Activated naive CD8-positive, alpha-beta T cell treated with anti-CD3 and anti-CD28 coated beads, Interleukin-2, amount 10 ng/mL, durations not matched to agents 7 days and 5 days (primary cell): ENCODE measurements at regions not wholly inside any gene's neighbourhood (a gene's known extent, or its start where the extent isn't known, plus 50 kb on each side); places are given as distances from the start of the nearest gene placed in this dataset.

Experiments
- ATAC-seq: fragments of 150-1000 bp; cut with Tn5 transposase; one replicate; pipeline ENCODE4 v1.10.0; 2021; ENCODE audit warnings: low read depth, moderate library complexity
- POLR2A ChIA-PET: fragments of 350-600 bp; sonication (Branson Sonifier 250); formaldehyde crosslinking; loops from one replicate; lab custom pipeline; 2021; ENCODE audit warnings: antibody characterized with exemption; lab: Charles Lee
- DNase-seq: peaks from one replicate; pipeline ENCODE4 v3.0.0; 2021
- H3K27ac Mint-ChIP-seq: one replicate; pipeline ENCODE4 v1.8.0; 2022; ENCODE audit warnings: mild to moderate bottlenecking, mixed read lengths
- H3K27me3 Mint-ChIP-seq: one replicate; pipeline ENCODE4 v1.8.0; 2022; ENCODE audit warnings: mild to moderate bottlenecking, moderate library complexity, mixed read lengths
- H3K36me3 Mint-ChIP-seq: one replicate; pipeline ENCODE4 v1.8.0; 2021; ENCODE audit warnings: mild to moderate bottlenecking, mixed read lengths
- H3K4me1 Mint-ChIP-seq: one replicate; pipeline ENCODE4 v1.8.0; 2021; ENCODE audit warnings: mixed read lengths
- H3K4me3 Mint-ChIP-seq: one replicate; pipeline ENCODE4 v1.8.0; 2022; ENCODE audit warnings: mild to moderate bottlenecking, moderate library complexity, mixed read lengths
- H3K9me3 Mint-ChIP-seq: one replicate; pipeline ENCODE4 v1.8.0; 2021; ENCODE audit warnings: mixed read lengths

GRCh38 chr11:109480251-109480650, 58.3 kb downstream of the C11orf87 start:
- H3K4me3 Mint-ChIP-seq = no peak overlapping the region
- ATAC-seq (no peak), DNase-seq (no peak)
- POLR2A ChIA-PET = no interaction called here
- no peaks in the 10 kb centered on the region for H3K9me3 Mint-ChIP-seq
- no peaks in the 10 kb centered on the region for H3K36me3 Mint-ChIP-seq
- no peak overlapping the region for H3K27ac Mint-ChIP-seq
- H3K4me1 Mint-ChIP-seq = no peaks in the 10 kb centered on the region
- no peaks in the 10 kb centered on the region for H3K27me3 Mint-ChIP-seq

- H3K36me3 Mint-ChIP-seq = no peaks in the 10 kb centered on the region
- H3K4me3 Mint-ChIP-seq = no peak overlapping the region
- H3K27ac Mint-ChIP-seq = no peak overlapping the region
- no peaks in the 10 kb centered on the region for H3K4me1 Mint-ChIP-seq
- H3K9me3 Mint-ChIP-seq = no peaks in the 10 kb centered on the region
- H3K27me3 Mint-ChIP-seq = no peaks in the 10 kb centered on the region
- POLR2A ChIA-PET = no interaction called here
- ATAC-seq = no peak
- no peak for DNase-seq
These were observed 64.1 kb downstream of the C11orf87 start for GRCh38 chr11:109486129-109486528.

DNA sequence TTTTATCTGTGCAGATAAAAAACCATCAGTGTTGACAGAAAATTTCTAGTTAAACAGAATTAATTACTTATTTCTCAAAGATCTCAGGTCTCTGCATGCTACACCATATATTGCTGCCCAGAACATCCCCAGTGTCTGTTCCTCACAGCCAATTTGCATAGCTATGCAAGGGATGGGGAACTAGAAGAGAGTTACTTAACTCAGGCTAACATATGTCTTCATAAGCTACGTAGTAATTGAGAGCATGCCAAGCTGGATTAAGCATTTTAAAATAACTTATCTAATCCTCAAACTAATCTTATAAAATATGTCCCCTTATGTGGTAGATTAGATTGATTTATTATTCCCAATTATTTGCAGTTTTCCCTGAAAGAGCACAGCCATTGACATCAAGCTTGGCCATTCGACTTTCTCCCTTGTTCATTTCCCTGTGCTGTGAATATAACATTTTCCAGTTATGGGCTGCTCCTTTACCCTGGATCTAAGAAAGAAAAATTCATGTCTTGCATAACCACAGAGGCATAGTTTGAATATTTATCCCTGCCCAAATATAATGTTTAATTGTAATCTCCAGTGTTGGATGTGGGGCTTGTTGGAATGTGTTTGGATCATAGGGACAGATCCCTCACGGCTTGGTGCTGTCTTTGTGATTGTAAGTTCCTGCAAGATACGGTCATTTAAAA, 69.1 kb downstream of the C11orf87 start:
- Mint-ChIP-seq H3K27me3 (no peaks in the 10 kb centered on the region), H3K4me1 (no peaks in the 10 kb centered on the region), H3K36me3 (no peaks in the 10 kb centered on the region), H3K27ac (no peak overlapping the region), H3K4me3 (no peak overlapping the region), H3K9me3 (no peaks in the 10 kb centered on the region)
- ATAC-seq (no peak), DNase-seq (no peak)
- POLR2A ChIA-PET = no interaction called here

GRCh38 chr11:109506115-109506514, 84.1 kb downstream of the C11orf87 start:
- POLR2A ChIA-PET = no interaction called here
- H3K36me3 Mint-ChIP-seq = no peaks in the 10 kb centered on the region
- H3K27me3 Mint-ChIP-seq = peaks cover 4% of the 10 kb centered on the region
- H3K27ac Mint-ChIP-seq = no peak overlapping the region
- ATAC-seq = no peak
- no peaks in the 10 kb centered on the region for H3K4me1 Mint-ChIP-seq
- DNase-seq = no peak
- H3K9me3 Mint-ChIP-seq = no peaks in the 10 kb centered on the region
- no peak overlapping the region for H3K4me3 Mint-ChIP-seq

DNA sequence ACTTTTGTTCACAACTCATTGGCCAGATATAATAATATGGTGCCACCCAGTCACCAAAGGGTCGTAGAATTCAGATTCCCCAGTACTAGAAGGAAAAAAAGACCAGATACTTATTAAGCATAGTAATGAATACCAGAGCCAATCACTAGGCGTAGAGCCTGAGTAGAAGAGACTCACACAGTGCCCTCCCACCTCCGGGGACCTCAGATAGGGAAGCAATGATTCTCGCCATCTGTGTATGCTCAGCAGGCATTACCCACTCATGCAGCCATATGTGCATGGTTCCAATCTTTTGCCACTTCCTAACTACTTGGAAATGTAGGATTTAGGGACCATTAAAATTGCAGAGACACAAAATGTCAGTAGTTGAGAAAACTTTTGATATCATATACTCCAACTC, 85.3 kb downstream of the C11orf87 start:
- POLR2A ChIA-PET = no interaction called here
- Mint-ChIP-seq H3K36me3 (no peaks in the 10 kb centered on the region), H3K27me3 (peaks cover 4% of the 10 kb centered on the region)

GRCh38 chr11:109507836-109508561, 86.0 kb downstream of the C11orf87 start:
- no peak for DNase-seq
- no peak for ATAC-seq
- H3K27me3 Mint-ChIP-seq = peaks cover 4% of the 10 kb centered on the region
- POLR2A ChIA-PET = no interaction called here
- no peak overlapping the region for H3K27ac Mint-ChIP-seq
- no peaks in the 10 kb centered on the region for H3K4me1 Mint-ChIP-seq
- H3K9me3 Mint-ChIP-seq = no peaks in the 10 kb centered on the region
- no peak overlapping the region for H3K4me3 Mint-ChIP-seq
- H3K36me3 Mint-ChIP-seq = no peaks in the 10 kb centered on the region

More for the DNA sequence above, 85.3 kb downstream of the C11orf87 start:
- Mint-ChIP-seq H3K4me1 (no peaks in the 10 kb centered on the region), H3K4me3 (no peak overlapping the region), H3K9me3 (no peaks in the 10 kb centered on the region), H3K27ac (no peak overlapping the region)
- DNase-seq (no peak), ATAC-seq (no peak)

DNA sequence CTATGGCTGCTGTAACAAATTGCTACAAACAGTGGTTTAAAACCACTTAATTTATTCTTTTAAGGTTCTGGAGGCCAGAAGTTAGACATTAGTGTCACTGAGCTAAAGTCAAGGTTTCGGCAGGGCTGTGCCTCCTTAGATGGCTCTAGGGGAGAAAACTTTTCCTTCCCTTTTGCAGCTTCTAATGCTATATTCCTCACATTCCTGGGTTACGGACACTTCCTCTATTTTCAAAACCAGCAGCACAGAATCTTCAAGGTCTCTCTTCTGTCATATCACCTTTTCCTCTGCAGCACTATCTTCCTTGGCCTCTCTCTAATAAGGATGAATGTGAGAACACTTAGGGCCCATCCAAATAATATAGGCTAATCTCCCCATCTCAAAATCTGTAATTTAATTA, 87.0 kb downstream of the C11orf87 start:
- no peaks in the 10 kb centered on the region for H3K4me1 Mint-ChIP-seq
- peaks cover 4% of the 10 kb centered on the region for H3K27me3 Mint-ChIP-seq

DNA sequence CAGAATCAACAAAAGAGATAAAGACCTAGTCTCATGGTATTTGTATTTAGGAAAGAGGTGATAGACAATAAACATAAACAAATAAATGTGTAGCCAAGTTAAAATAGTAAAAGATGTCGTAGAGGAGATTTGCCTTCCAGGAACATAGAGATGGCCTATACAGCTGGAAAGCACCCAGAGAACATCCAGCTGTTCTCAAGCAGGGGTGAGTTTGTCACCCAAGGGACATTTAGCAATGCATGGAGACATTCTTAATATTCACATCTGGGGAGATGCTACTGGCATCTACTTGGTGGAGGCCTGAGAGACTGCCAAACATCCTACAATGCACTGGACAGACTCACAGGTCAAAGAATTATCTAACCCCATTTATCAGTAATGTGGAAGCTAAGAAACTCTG, 88.3 kb downstream of the C11orf87 start:
- ATAC-seq = no peak
- H3K9me3 Mint-ChIP-seq = no peaks in the 10 kb centered on the region
- no peak for DNase-seq
- H3K27ac Mint-ChIP-seq = no peak overlapping the region
- H3K27me3 Mint-ChIP-seq = peaks cover 4% of the 10 kb centered on the region
- no peaks in the 10 kb centered on the region for H3K4me1 Mint-ChIP-seq
- POLR2A ChIA-PET = no interaction called here
- no peaks in the 10 kb centered on the region for H3K36me3 Mint-ChIP-seq
- H3K4me3 Mint-ChIP-seq = no peak overlapping the region

More for the DNA sequence above, 87.0 kb downstream of the C11orf87 start:
- DNase-seq (no peak), ATAC-seq (no peak)
- Mint-ChIP-seq H3K36me3 (no peaks in the 10 kb centered on the region), H3K4me3 (no peak overlapping the region), H3K27ac (no peak overlapping the region), H3K9me3 (no peaks in the 10 kb centered on the region)
- POLR2A ChIA-PET = no interaction called here

DNA sequence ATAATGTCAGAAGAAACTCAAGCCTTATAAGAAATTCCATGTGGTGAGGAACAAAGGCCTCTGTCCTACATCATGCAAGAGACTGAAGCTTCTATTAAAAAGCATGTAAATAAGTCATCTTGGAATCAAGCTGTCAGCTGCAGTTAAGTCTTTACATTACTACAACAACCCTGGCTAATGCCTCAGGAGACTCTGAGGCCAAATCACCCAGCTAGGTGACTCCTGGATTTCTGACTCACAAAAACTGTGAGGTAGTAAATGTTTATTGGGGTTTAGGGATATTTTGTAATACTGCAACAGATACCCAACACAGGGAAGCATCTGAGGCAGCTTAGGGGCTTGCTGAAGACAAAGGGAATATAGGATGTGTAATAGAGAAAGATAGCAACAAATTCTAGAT, 89.6 kb downstream of the C11orf87 start:
- ATAC-seq (no peak), DNase-seq (no peak)
- Mint-ChIP-seq H3K4me3 (no peak overlapping the region), H3K36me3 (no peaks in the 10 kb centered on the region), H3K27ac (no peak overlapping the region), H3K9me3 (no peaks in the 10 kb centered on the region), H3K27me3 (peaks cover 4% of the 10 kb centered on the region), H3K4me1 (no peaks in the 10 kb centered on the region)
- POLR2A ChIA-PET = no interaction called here

DNA sequence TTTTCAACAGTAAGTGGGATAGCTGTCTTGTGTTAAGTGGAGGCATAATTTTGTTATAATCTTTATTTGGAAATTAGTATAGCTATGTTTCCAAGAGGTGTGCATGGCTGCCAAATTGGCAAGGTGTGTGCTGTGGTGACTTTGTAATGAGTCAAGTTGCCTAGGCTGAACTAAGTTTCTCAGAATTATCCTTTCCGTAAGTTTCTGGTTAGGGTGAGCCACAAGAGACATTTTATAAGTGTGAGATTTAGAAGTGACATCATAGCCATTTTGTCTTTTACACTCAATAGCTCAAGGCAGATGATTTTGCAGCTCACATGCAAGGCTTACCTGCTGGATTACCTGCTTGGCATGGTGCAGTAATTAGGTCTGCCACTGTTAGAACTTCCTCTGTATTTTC, 90.3 kb downstream of the C11orf87 start:
- Mint-ChIP-seq H3K27ac (no peak overlapping the region), H3K4me3 (no peak overlapping the region), H3K4me1 (no peaks in the 10 kb centered on the region), H3K27me3 (peaks cover 4% of the 10 kb centered on the region), H3K36me3 (no peaks in the 10 kb centered on the region), H3K9me3 (no peaks in the 10 kb centered on the region)
- ATAC-seq (no peak), DNase-seq (no peak)
- POLR2A ChIA-PET = no interaction called here

DNA sequence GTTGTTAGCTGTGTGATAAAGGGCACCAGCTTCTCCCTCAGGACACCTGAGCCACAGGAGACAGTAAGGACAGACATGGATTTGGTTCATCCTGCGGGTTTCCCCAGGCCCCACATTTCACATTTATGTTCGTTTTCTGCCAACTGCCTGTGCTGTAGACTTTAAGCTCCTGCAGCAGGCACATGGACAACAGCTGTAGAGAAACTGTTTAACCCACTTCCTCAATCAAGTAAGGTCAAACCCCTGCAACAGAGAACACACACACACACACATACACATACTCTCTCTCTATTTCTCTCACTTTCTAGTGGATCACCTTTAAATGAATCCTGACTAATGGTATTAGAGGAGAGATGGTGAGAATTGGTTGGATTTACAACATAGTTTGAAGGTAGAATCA, 90.7 kb downstream of the C11orf87 start:
- H3K9me3 Mint-ChIP-seq = no peaks in the 10 kb centered on the region
- DNase-seq = no peak
- POLR2A ChIA-PET = no interaction called here
- no peaks in the 10 kb centered on the region for H3K4me1 Mint-ChIP-seq
- H3K27ac Mint-ChIP-seq = no peak overlapping the region
- no peak overlapping the region for H3K4me3 Mint-ChIP-seq
- H3K27me3 Mint-ChIP-seq = peaks cover 4% of the 10 kb centered on the region
- no peaks in the 10 kb centered on the region for H3K36me3 Mint-ChIP-seq
- ATAC-seq = no peak

- DNase-seq = no peak
- Mint-ChIP-seq H3K4me3 (no peak overlapping the region), H3K27me3 (peaks cover 2% of the 10 kb centered on the region), H3K4me1 (no peaks in the 10 kb centered on the region), H3K9me3 (no peaks in the 10 kb centered on the region), H3K27ac (no peak overlapping the region), H3K36me3 (no peaks in the 10 kb centered on the region)
- POLR2A ChIA-PET = no interaction called here
- no peak for ATAC-seq
These were observed 92.5 kb downstream of the C11orf87 start for GRCh38 chr11:109514313-109515018.

DNA sequence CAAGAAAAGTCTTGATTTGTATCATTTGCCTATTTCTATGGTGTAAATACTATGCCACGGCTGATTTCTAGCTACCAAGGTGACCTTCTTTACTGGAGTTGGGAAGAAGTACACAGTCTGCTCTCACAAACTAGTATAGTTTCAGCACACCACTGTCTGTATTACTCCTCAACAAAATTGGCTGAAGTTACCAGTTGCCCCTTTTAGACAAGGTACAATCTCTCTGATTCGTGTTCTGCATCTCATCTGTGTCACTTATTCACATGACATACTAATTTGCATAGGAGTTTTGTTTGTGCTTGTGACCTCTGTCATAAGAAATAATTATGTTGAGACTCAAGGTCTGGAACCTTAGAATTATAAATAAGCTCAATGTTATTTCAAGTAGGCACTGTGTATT, 97.3 kb downstream of the C11orf87 start:
- Mint-ChIP-seq H3K27me3 (no peaks in the 10 kb centered on the region), H3K9me3 (peaks cover 5% of the 10 kb centered on the region), H3K4me3 (no peak overlapping the region), H3K27ac (no peak overlapping the region), H3K4me1 (no peaks in the 10 kb centered on the region), H3K36me3 (no peaks in the 10 kb centered on the region)
- POLR2A ChIA-PET = no interaction called here
- ATAC-seq = no peak
- no peak for DNase-seq

GRCh38 chr11:109521571-109522086, 99.6 kb downstream of the C11orf87 start:
- Mint-ChIP-seq H3K4me1 (no peaks in the 10 kb centered on the region), H3K9me3 (peaks cover 5% of the 10 kb centered on the region), H3K27me3 (no peaks in the 10 kb centered on the region), H3K36me3 (no peaks in the 10 kb centered on the region), H3K4me3 (no peak overlapping the region), H3K27ac (no peak overlapping the region)
- DNase-seq (no peak), ATAC-seq (no peak)
- POLR2A ChIA-PET = no interaction called here
